Common myeloid progenitor, CD34-positive (primary cell): ENCODE measurements at regions not wholly inside any gene's neighbourhood (a gene's known extent, or its start where the extent isn't known, plus 50 kb on each side); places are given as distances from the start of the nearest gene placed in this dataset.

Source experiments
- CTCF ChIA-PET: fragments of 350-600 bp; sonication (Branson Sonifier 250); formaldehyde crosslinking; loops from one replicate; lab custom pipeline; 2021; ENCODE audit warnings: antibody characterized with exemption; lab: Charles Lee
- POLR2A ChIA-PET: fragments of 350-600 bp; sonication (Branson Sonifier 250); formaldehyde crosslinking; loops from one replicate; lab custom pipeline; 2021; ENCODE audit warnings: antibody characterized with exemption; lab: Charles Lee
- DNase-seq, 3 donors: peaks; one replicate each; pipeline versions ENCODE4 v3.0.0 to v3.0.0-alpha.2; 2013
- H3K27ac ChIP-seq, 2 experiments: 1 replicate in 1 of 2; 2 replicates in 1 of 2; pipeline ENCODE4 v1.7.0; 2013; ENCODE audit warnings: inconsistent platforms in 2 of 2, low read length in 2 of 2, mild to moderate bottlenecking in 2 of 2, low read depth in 1 of 2, moderate library complexity in 1 of 2; ENCODE audit not compliant: severe bottlenecking in 2 of 2, insufficient read depth in 1 of 2, poor library complexity in 1 of 2
- H3K27me3 ChIP-seq, 5 experiments: replicated peaks in 2 of 5; 1 replicate in 3 of 5; 2 replicates in 2 of 5; pipeline versions ENCODE4 v1.6.1 to v1.7.0; 2013; ENCODE audit warnings: low read length in 4 of 5, mild to moderate bottlenecking in 2 of 5, moderate library complexity in 2 of 5, inconsistent platforms in 1 of 5; ENCODE audit not compliant: insufficient read depth in 5 of 5, control insufficient read depth in 4 of 5
- H3K36me3 ChIP-seq, 4 experiments: 1 replicate in 2 of 4; 2 replicates in 2 of 4; pipeline versions ENCODE4 v1.6.1 to v1.7.0; 2013; ENCODE audit warnings: low read length in 3 of 4, control low read depth in 1 of 4, mild to moderate bottlenecking in 1 of 4; ENCODE audit not compliant: control insufficient read depth in 4 of 4, insufficient read depth in 4 of 4
- H3K4me1 ChIP-seq, 4 experiments: 1 replicate in 3 of 4; 2 replicates in 1 of 4; pipeline versions ENCODE4 v1.6.1 to v1.7.1; 2013; ENCODE audit warnings: low read length in 3 of 4, mild to moderate bottlenecking in 3 of 4, control low read depth in 1 of 4, inconsistent platforms in 1 of 4, moderate library complexity in 1 of 4; ENCODE audit not compliant: control insufficient read depth in 4 of 4, insufficient read depth in 4 of 4; ENCODE audit errors: control extremely low read depth in 1 of 4
- H3K4me3 ChIP-seq, 7 experiments: 1 replicate in 4 of 7; 2 replicates in 3 of 7; pipeline versions ENCODE4 v1.5.1 to v1.7.0; 2013; ENCODE audit warnings: mild to moderate bottlenecking in 7 of 7, low read length in 6 of 7, moderate library complexity in 6 of 7, inconsistent platforms in 2 of 7, low read depth in 2 of 7, control low read depth in 1 of 7; ENCODE audit not compliant: insufficient read depth in 4 of 7, control insufficient read depth in 1 of 7; ENCODE audit errors: extremely low read depth in 1 of 7
- H3K9me3 ChIP-seq, 5 experiments: 1 replicate in 4 of 5; 2 replicates in 1 of 5; pipeline versions ENCODE4 v1.6.1 to v1.7.1; 2013; ENCODE audit warnings: low read length in 4 of 5, mild to moderate bottlenecking in 2 of 5, inconsistent platforms in 1 of 5, low read depth in 1 of 5, moderate library complexity in 1 of 5; ENCODE audit not compliant: control insufficient read depth in 4 of 5, insufficient read depth in 2 of 5; ENCODE audit errors: control extremely low read depth in 1 of 5
- WGBS: methylation state at CpG from one replicate; pipeline ENCODE4 v1.1.5; 2013; ENCODE audit not compliant: insufficient coverage; 5-methylcytosine and 5-hydroxymethylcytosine counted together

GRCh38 chr13:111516712-111517640 is 196.5 kb downstream of the TEX29 start:
- Histone ChIP-seq H3K27me3 (peaks cover 0 to 63% (median 7%) of the 10 kb centered on the region in 5 experiments), H3K9me3 (no peaks in the 10 kb centered on the region), H3K4me1 (no peaks in the 10 kb centered on the region), H3K4me3 (no peak overlapping the region), H3K27ac (no peak overlapping the region), H3K36me3 (no peaks in the 10 kb centered on the region)
- ChIA-PET POLR2A (no interaction called here), CTCF (interaction anchor here (0.6 kb wide), 1 partner anchor 11 kb away, joined by 3 read pairs; no protein-coding TSS in a partner anchor)
- WGBS: 92% methylated on average over 21 of the region's 28 CpGs
- no peak for DNase-seq

- CTCF ChIA-PET: no interaction called here
- no peaks in the 10 kb centered on the region for H3K36me3 ChIP-seq
- H3K9me3 ChIP-seq: no peaks in the 10 kb centered on the region
- H3K27me3 ChIP-seq: peaks cover 0 to 67% (median 11%) of the 10 kb centered on the region in 5 experiments
- no peaks in the 10 kb centered on the region for H3K4me1 ChIP-seq
- 100% methylated on average over 1 of the region's 10 CpGs for WGBS
- no peak for DNase-seq
- H3K27ac ChIP-seq: no peak overlapping the region
- H3K4me3 ChIP-seq: no peak overlapping the region
- POLR2A ChIA-PET: no interaction called here
These were observed 197.2 kb downstream of the TEX29 start for GRCh38 chr13:111517641-111518010.

GRCh38 chr13:111518161-111518792 is 197.8 kb downstream of the TEX29 start:
- Histone ChIP-seq H3K4me1 (no peaks in the 10 kb centered on the region), H3K36me3 (no peaks in the 10 kb centered on the region), H3K9me3 (no peaks in the 10 kb centered on the region), H3K4me3 (no peak overlapping the region), H3K27ac (no peak overlapping the region), H3K27me3 (peaks cover 0 to 66% (median 11%) of the 10 kb centered on the region in 5 experiments)
- WGBS: 87% methylated on average over 15 of the region's 24 CpGs
- POLR2A ChIA-PET: no interaction called here
- CTCF ChIA-PET: no interaction called here
- no peak for DNase-seq

DNA sequence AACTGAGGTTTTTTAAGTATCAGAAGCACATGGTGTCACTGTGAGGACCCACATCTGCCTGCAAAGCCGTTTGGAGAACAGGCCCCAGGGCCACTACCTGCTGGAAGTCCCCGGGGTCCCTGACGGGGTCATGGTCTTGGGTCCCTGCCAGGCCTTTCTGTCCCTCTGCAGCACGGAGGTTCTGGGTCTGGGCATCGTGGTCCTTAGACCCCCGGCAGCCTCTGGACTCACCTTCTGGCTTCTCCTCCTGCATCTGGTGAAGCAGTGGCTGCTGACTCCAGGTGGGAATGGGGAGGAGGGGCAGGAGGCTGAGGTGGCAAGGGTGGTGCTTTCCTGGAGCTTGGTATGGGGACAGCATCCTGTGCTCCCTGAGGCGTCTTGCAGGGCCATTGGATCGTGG is 198.6 kb downstream of the TEX29 start:
- Histone ChIP-seq H3K4me3 (no peak overlapping the region), H3K9me3 (no peaks in the 10 kb centered on the region), H3K27me3 (peaks cover 0 to 63% (median 11%) of the 10 kb centered on the region in 5 experiments), H3K27ac (no peak overlapping the region), H3K36me3 (no peaks in the 10 kb centered on the region), H3K4me1 (no peaks in the 10 kb centered on the region)
- POLR2A ChIA-PET: no interaction called here
- 79% methylated on average over 5 of the region's 8 CpGs for WGBS
- no peak for DNase-seq
- CTCF ChIA-PET: no interaction called here

- Histone ChIP-seq H3K27me3 (peaks cover 0 to 58% (median 11%) of the 10 kb centered on the region in 5 experiments), H3K27ac (no peak overlapping the region), H3K9me3 (no peaks in the 10 kb centered on the region), H3K4me1 (no peaks in the 10 kb centered on the region), H3K36me3 (no peaks in the 10 kb centered on the region), H3K4me3 (no peak overlapping the region)
- WGBS: 95% methylated on average over 25 of the region's 25 CpGs
- ChIA-PET CTCF (no interaction called here), POLR2A (no interaction called here)
- DNase-seq: no peak
These were observed 199.2 kb downstream of the TEX29 start for GRCh38 chr13:111519490-111520170.

DNA sequence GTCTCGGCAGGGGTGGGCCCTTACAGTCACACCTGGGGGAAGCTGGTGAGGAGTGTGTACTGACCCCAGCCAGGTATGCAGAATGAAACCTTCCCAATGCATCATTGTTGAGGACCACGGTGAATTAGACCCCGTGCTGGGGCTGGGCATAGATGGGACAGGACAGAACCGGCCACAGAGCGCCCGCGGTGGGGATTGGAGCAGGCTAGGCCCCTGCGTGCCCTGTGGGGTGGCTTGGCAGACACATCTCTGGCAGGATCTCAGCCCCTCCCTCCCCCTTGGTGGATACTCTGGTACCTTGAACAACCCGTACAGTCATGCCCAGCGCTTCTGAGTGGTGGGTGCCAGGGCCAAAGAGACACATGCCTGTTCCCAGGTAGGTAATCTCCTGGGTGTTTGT is 200.6 kb downstream of the TEX29 start:
- ChIA-PET CTCF (no interaction called here), POLR2A (no interaction called here)
- H3K4me1 ChIP-seq: no peaks in the 10 kb centered on the region
- no peaks in the 10 kb centered on the region for H3K36me3 ChIP-seq
- H3K9me3 ChIP-seq: no peaks in the 10 kb centered on the region
- no peak overlapping the region for H3K4me3 ChIP-seq
- DNase-seq: no peak
- 93% methylated on average over 8 of the region's 10 CpGs for WGBS
- peaks cover 0 to 45% (median 11%) of the 10 kb centered on the region in 5 experiments for H3K27me3 ChIP-seq
- H3K27ac ChIP-seq: no peak overlapping the region
